Omental fat pad (tissue), 3 donors: ENCODE measurements at regions not wholly inside any gene's neighbourhood (a gene's known extent, or its start where the extent isn't known, plus 50 kb on each side); places are given as distances from the start of the nearest gene placed in this dataset.
"Not testable (repeated sequence)": the region's sequence is repeated elsewhere in the genome, so short reads cannot be mapped to it uniquely, and the experiment has no call there.

Experiments used
- ATAC-seq: fragments of 150-250 bp; one replicate; pipeline ENCODE4 v1.9.1; 2016; ENCODE audit warnings: mild to moderate bottlenecking, moderate library complexity; ENCODE audit not compliant: low FRiP score
- DNase-seq: peaks from one replicate; pipeline ENCODE4 v3.0.0-alpha.2; 2019; ENCODE audit warnings: low spot score
- TF ChIP-seq, protein P1 (sequence below), 3 donors: fragments of 450-650 bp; IDR thresholded peaks; one replicate each; pipeline ENCODE4 v1.5.1; 2016 to 2017; ENCODE audit warnings: antibody characterized with exemption in 3 of 3, mild to moderate bottlenecking in 3 of 3, moderate library complexity in 2 of 3

DNA sequence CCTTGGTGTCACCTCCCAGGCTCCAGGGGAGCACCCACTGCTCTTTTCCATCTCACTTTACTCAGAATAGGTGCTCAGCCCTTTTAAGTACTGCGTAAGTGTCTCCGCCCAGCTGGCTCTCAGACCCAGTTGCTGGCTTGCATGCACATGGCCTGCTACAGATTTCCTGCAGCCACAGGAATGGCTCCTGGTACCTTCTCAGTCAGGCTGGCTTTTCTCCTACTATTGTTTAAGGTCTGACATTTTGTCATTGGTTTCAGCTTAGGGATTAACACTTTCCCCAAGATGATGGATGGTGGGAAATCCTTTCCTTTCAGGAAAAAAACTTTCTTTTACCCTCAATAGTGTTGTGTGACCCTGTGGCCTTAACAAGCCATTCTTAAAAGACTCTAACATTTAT is 1652.3 kb upstream of the WWC1 start:
- no peak for DNase-seq
- TF ChIP-seq, protein P1, sequence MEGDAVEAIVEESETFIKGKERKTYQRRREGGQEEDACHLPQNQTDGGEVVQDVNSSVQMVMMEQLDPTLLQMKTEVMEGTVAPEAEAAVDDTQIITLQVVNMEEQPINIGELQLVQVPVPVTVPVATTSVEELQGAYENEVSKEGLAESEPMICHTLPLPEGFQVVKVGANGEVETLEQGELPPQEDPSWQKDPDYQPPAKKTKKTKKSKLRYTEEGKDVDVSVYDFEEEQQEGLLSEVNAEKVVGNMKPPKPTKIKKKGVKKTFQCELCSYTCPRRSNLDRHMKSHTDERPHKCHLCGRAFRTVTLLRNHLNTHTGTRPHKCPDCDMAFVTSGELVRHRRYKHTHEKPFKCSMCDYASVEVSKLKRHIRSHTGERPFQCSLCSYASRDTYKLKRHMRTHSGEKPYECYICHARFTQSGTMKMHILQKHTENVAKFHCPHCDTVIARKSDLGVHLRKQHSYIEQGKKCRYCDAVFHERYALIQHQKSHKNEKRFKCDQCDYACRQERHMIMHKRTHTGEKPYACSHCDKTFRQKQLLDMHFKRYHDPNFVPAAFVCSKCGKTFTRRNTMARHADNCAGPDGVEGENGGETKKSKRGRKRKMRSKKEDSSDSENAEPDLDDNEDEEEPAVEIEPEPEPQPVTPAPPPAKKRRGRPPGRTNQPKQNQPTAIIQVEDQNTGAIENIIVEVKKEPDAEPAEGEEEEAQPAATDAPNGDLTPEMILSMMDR (IDR thresholded peaks at IDR 0.05) = no peak

DNA sequence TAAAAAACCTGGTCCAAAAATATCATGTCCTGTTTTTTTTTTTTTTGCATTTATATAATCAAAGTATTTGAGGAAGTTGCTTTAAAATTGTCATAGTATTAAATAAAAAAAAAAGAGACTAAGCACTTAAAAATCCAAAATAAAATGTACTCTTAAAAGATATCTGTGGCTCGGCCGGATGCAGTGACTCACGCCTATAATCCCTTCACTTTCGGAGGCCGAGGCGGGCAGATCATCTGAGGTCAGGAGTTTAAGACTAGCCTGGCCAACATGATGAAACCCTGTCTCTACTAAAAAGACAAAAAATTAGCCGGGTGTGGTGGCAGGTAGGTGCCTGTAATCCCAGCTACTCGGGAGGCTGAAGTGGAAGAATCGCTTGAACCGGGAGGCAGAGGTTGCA is 1651.3 kb upstream of the WWC1 start:
- not testable (repeated sequence) for DNase-seq, ATAC-seq

More for the DNA sequence above, 1652.3 kb upstream of the WWC1 start:
- no peak for ATAC-seq

DNA sequence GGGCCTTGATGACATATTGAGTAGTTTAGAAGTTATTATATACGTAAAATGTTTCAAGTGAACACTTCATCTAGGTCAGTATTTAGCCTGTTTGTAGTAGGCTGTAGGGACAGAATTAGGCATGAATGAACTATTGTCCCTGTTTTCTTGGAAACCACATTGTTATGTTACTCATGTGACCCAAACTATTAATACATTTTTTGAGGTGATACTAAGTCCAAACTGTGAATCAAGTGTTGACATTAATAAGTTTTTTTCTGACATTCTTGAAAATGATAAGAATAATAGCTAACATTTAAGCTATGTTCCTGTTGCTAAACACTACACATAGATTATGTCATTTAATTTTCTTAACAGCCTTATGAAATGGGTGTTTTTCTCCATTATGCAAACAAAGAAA is 1642.7 kb upstream of the WWC1 start:
- TF ChIP-seq, protein P1 (IDR thresholded peaks at IDR 0.05) = no peak
- ATAC-seq = no peak
- no peak for DNase-seq

DNA sequence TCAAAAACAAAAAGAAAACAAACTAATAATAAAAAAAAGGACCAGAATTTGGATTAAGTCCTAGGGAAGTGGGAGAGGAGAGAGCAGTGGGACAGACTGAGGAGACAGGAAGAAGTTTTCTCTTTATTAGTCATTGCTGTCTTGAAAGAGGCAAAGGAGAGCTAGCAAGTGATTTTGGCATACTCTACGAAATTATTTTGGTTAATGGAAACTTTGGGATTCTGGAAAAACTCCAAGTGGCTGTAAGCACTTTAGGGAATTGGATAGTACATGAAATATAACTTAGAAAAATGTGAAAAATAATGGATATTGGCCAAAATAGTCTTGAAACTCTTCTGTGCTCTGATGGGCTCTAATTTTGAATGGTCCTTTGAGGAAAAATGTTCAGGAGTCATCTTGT is 1641.8 kb upstream of the WWC1 start:
- TF ChIP-seq, protein P1 (IDR thresholded peaks at IDR 0.05) = no peak
- ATAC-seq (no peak), DNase-seq (no peak)

DNA sequence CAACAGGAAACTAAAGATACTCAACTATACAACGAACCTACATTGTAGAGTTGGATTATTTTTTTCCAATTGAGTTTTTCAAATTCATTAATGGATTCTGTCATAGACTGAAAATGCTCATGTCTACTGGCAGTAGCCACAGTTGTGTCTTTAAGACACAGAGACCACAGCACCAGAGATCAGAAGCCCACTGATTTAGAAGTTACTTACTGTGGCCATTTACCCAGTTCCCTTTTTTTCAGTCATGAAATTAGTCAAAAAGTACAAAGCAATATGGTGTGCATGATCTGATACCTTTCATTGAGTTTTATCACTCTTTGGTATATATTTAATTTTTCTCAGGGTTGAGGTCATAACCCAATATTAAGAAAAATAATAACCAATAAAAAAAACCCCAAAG is 1640.2 kb upstream of the WWC1 start:
- no peak for DNase-seq
- no peak for ATAC-seq
- TF ChIP-seq, protein P1 (IDR thresholded peaks at IDR 0.05) = no peak

DNA sequence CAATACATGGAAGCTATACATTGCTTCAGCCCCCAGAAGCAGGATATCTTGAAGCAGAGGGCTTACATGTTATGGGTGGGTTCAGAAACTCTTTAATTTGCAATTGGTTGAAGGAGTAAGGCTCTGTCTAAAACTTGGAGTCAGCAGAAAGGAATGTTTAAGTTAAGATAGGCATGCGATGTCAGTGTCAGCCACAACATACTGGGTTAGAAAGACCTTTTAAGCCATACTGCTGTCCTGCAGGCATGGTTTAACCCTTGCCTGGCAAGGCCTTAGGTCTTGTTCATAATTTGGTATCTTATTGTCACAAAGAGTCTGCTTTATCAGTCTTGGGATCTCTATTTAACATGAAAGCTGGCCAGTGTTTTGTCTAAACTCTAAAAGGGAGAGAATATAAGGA is 1619.6 kb upstream of the WWC1 start:
- DNase-seq = no peak
- TF ChIP-seq, protein P1 (IDR thresholded peaks at IDR 0.05) = no peak
- ATAC-seq = no peak

DNA sequence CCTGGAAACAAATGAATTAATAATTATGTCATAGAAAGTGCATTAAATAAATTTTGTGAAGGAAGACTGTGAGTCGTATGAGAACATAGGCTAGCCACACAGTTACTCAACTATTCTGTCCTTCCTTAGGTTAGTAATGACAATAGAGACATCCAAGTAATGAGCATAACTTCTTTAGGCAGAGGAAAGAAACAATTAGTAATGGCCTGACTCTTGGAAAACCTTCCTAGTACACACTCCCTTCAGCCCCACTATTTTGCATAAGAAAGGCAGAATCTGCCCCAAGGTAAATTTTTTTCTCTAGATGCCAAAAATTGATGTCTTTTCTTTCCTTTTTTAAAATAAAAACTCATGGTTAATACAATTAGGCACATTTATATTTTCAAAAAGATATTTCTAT is 1619.0 kb upstream of the WWC1 start:
- DNase-seq = no peak
- no peak for ATAC-seq
- TF ChIP-seq, protein P1 (IDR thresholded peaks at IDR 0.05) = no peak

DNA sequence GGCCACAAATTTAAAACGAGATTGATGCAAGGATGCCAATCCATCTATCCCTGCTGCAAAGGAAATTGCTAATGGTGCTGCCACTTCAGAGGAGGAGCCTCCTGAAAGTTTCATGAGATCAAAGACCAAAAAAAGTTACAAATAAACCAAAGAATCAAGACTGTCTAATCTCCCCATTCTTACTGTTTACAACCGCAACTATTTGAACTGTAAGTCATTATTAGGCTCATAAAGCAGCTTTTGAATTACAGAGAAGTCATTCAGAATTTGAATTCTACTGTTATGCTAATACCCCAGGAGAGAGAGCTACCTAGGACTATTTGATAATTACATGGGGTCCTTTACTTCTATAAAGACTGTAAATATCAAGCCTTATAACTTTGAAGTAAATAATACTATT is 1613.6 kb upstream of the WWC1 start:
- ATAC-seq (no peak), DNase-seq (no peak)
- TF ChIP-seq, protein P1 (IDR thresholded peaks at IDR 0.05) = no peak
